ENCODE measurements at regions not wholly inside any gene's neighbourhood (a gene's known extent, or its start where the extent isn't known, plus 50 kb on each side); places are given as distances from the start of the nearest gene placed in this dataset.
A peak's percentile ranks its signal among the peaks of the same experiment; 100 is the strongest.

DNA sequence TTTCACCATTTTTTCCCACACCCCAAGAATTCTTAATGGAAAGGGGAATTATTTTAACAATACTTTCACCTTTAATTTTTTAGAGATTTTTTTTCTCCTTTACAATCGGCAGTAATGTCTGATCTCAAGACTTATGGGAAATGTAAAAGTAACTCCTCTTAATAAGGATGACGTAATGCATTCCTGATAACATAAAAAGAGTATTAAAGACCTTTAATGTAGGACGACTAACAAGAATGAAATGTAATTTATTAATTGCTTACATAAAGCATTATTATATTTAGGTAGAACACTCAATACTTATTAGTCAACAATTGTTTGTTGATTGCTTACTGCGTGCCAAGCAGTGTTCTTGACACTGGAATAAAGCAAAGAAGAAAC, 416.8 kb upstream of the NAALADL2 start:
- Histone ChIP-seq H3K4me2 (ENCODE audit: insufficient read depth in 1 of 2, low read depth in 2 of 2, low read length in 2 of 2) (peak overlapping the region; percentile 86 to 94), H4K8ac (ENCODE audit: extremely low read depth, insufficient read depth, low read length) (no peak overlapping the region), H3K14ac (ENCODE audit: insufficient read length) (no peak overlapping the region), H3K79me1 (ENCODE audit: low read depth, low read length) (no peaks in the 10 kb centered on the region), H3K79me2 (ENCODE audit: control insufficient read depth in 1 of 2, insufficient read depth in 2 of 2, low read length in 2 of 2) (no peaks in the 10 kb centered on the region), H3K4me1 (replicated peaks in 1 of 4; ENCODE audit: control insufficient read depth in 3 of 4, insufficient read depth in 4 of 4, low read length in 3 of 4) (peaks cover 0 to 6% (median 2%) of the 10 kb centered on the region in 4 experiments; a peak in 4 of 7 replicates), H3K23me2 (ENCODE audit: low read depth, low read length) (peaks cover 7% of the 10 kb centered on the region), H3K18ac (ENCODE audit: extremely low read depth, low read length) (no peak overlapping the region), H3K4ac (replicated peaks; ENCODE audit: insufficient read length, low read depth, low read length) (no peak overlapping the region), H3K23ac (ENCODE audit: insufficient read length) (no peak overlapping the region), H2BK120ac (replicated peaks; ENCODE audit: low read depth, low read length) (no peak overlapping the region), H3K9ac (replicated peaks in 1 of 4; ENCODE audit: extremely low read depth in 1 of 4, low read depth in 3 of 4, low read length in 3 of 4) (no peak overlapping the region), H2BK15ac (ENCODE audit: low read length) (no peak overlapping the region), H3K56ac (replicated peaks; ENCODE audit: insufficient read length, low read depth, low read length) (no peak overlapping the region), H3K4me3 (ENCODE audit: extremely low read depth in 1 of 4, insufficient read depth in 2 of 4, low read depth in 3 of 4, low read length in 4 of 4) (peak overlapping the region in 1 of 4 experiments; percentile 88; a peak in 2 of 8 replicates), H3K27me3 (replicated peaks in 1 of 4; ENCODE audit: control insufficient read depth in 3 of 4, extremely low read depth in 1 of 4, insufficient read depth in 3 of 4, low read length in 3 of 4) (no peaks in the 10 kb centered on the region), H2AK5ac (ENCODE audit: low read depth, low read length) (no peak overlapping the region), H3K36me3 (ENCODE audit: control insufficient read depth in 2 of 4, insufficient read depth in 4 of 4, low read length in 3 of 4) (no peaks in the 10 kb centered on the region), H4K20me1 (replicated peaks in 1 of 2; ENCODE audit: control insufficient read depth in 1 of 2, insufficient read depth in 2 of 2, low read length in 2 of 2) (no peaks in the 10 kb centered on the region), H4K5ac (ENCODE audit: insufficient read length, low read depth, low read length) (no peak overlapping the region), H3K9me3 (ENCODE audit: insufficient read depth in 2 of 2, low read depth in 1 of 2, low read length in 1 of 2) (no peaks in the 10 kb centered on the region; a peak in 1 of 4 replicates), H2BK20ac (ENCODE audit: low read length) (no peak overlapping the region), H4K91ac (replicated peaks; ENCODE audit: insufficient read length, low read length) (no peak overlapping the region), H3K27ac (ENCODE audit: low read depth, low read length) (no peak overlapping the region), H2AFZ (ENCODE audit: low read length) (no peak overlapping the region), H2BK5ac (ENCODE audit: low read depth, low read length) (no peak overlapping the region), H2BK12ac (ENCODE audit: low read depth, low read length) (no peak overlapping the region)
- DNase-seq (ENCODE audit: low read depth in 1 of 2, low spot score in 2 of 2) (no peak), FAIRE-seq (no peak)
- 92% methylated on average over 4 of the region's 4 CpGs; no CpG with 5 or more reads in 1 of the 2 experiments for WGBS, 2 experiments (ENCODE audit: extremely low coverage in 1 of 2, insufficient coverage in 1 of 2, insufficient read length in 1 of 2, insufficient replicate concordance in 2 of 2, low coverage in 1 of 2, low lambda C conversion rate in 2 of 2, missing lambda C conversion rate in 1 of 2)
- CTCF ChIA-PET (ENCODE audit: partially characterized antibody) = interaction anchor here (0.7 kb wide), 1 partner anchor 935 kb away, joined by 3 read pairs; no protein-coding TSS in a partner anchor
- TF ChIP-seq, protein P1, sequence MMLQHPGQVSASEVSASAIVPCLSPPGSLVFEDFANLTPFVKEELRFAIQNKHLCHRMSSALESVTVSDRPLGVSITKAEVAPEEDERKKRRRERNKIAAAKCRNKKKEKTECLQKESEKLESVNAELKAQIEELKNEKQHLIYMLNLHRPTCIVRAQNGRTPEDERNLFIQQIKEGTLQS (IDR thresholded peaks at IDR 0.05; ENCODE audit: insufficient read depth, low read depth, low read length) = no peak
- TF ChIP-seq RAD21 (IDR thresholded peaks at IDR 0.05 in 1 of 2, conservative IDR thresholded peaks at IDR 0.05 in 1 of 2; ENCODE audit: low read depth in 2 of 2, low read length in 2 of 2) (no peak), POLR2AphosphoS5 (IDR thresholded peaks at IDR 0.05; ENCODE audit: low read depth, low read length) (no peak), KDM1A (IDR thresholded peaks at IDR 0.05; ENCODE audit: borderline replicate concordance, low read length) (no peak), CBX8 (IDR thresholded peaks at IDR 0.05; ENCODE audit: borderline replicate concordance, low read depth, low read length) (no peak), BRCA1 (IDR thresholded peaks at IDR 0.05; ENCODE audit: low read depth, low read length) (no peak), SP2 (IDR thresholded peaks at IDR 0.05; ENCODE audit: low read length) (no peak), MAFK (IDR thresholded peaks at IDR 0.05; ENCODE audit: low read depth, low read length) (no peak), EGR1 (IDR thresholded peaks at IDR 0.05; ENCODE audit: borderline replicate concordance, low read depth, low read length) (no peak), NRF1 (IDR thresholded peaks at IDR 0.05; ENCODE audit: low read depth, low read length) (no peak), TBP (IDR thresholded peaks at IDR 0.05; ENCODE audit: low read depth, low read length) (no peak), PHF8 (conservative IDR thresholded peaks at IDR 0.05; ENCODE audit: low read depth, low read length) (no peak)
- TF ChIP-seq, protein P2, sequence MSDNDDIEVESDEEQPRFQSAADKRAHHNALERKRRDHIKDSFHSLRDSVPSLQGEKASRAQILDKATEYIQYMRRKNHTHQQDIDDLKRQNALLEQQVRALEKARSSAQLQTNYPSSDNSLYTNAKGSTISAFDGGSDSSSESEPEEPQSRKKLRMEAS (IDR thresholded peaks at IDR 0.05) = no peak
- POLR2A ChIA-PET (ENCODE audit: partially characterized antibody) = interaction anchor here (3.6 kb wide), 1 partner anchor 98 kb away, joined by 18 read pairs; no protein-coding TSS in a partner anchor
